Fibroblast of lung (primary cell): ENCODE measurements at regions not wholly inside any gene's neighbourhood (a gene's known extent, or its start where the extent isn't known, plus 50 kb on each side); places are given as distances from the start of the nearest gene placed in this dataset.

Experiments used
- CTCF ChIP-seq, 2 donors: IDR thresholded peaks in 1 of 2; conservative IDR thresholded peaks in 1 of 2; 1 replicate in 1 of 2; 2 replicates in 1 of 2; pipeline ENCODE4 v1.5.1; 2011 to 2012; ENCODE audit warnings: low read length in 2 of 2, control low read depth in 1 of 2, inconsistent platforms in 1 of 2, low read depth in 1 of 2, mild to moderate bottlenecking in 1 of 2
- EZH2 ChIP-seq: IDR thresholded peaks from 2 replicates; pipeline ENCODE4 v1.5.1; 2012; ENCODE audit warnings: low read length, control low read depth, mild to moderate bottlenecking; ENCODE audit errors: missing control alignments

DNA sequence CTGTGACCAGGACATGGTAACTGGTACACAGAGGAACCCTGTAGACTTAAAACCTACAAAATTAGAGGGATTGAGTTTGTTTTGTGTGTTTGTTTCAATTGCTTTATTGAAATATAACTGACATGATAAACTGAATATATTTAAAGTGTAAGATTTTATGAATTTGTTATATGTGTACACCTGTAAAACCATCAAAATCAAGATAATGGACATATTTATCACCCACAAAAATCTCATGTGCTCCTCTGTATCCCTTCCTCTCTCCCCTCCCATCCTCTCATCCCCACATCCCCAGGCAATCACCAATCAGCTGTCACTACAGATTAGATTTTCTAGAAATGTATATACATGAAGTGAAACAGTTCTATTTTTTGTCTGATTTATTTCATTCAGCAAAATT lies 565.5 kb downstream of the NOVA1 start:
- TF ChIP-seq CTCF (conservative IDR thresholded peaks at IDR 0.05 in 1 of 2, IDR thresholded peaks at IDR 0.05 in 1 of 2; ENCODE audit: low read depth in 1 of 2, low read length in 2 of 2) (no peak), EZH2 (no peak)
